Neural cell (in vitro differentiated cells): ENCODE measurements at regions not wholly inside any gene's neighbourhood (a gene's known extent, or its start where the extent isn't known, plus 50 kb on each side); places are given as distances from the start of the nearest gene placed in this dataset.

ENCODE experiments used
- H2AFZ ChIP-seq: fragments of 200-600, 300-800 bp; sonication (generic), shearing (Covaris generic); 2 replicates; pipeline ENCODE4 v1.6.0; 2014; ENCODE audit warnings: low read depth, mild to moderate bottlenecking, antibody characterized with exemption, low read length, moderate library complexity
- H3F3A ChIP-seq: fragments of 200-600 bp; shearing (Covaris generic); 2 replicates; pipeline ENCODE4 v1.6.1; 2016; ENCODE audit warnings: mild to moderate bottlenecking, moderate library complexity, mixed read lengths, antibody characterized with exemption, low read length; ENCODE audit not compliant: insufficient read depth, poor library complexity, severe bottlenecking
- H3K27ac ChIP-seq: fragments of 200-600, 300-800 bp; sonication (generic), shearing (Covaris generic); 2 replicates; pipeline ENCODE4 v1.5.1; 2014; ENCODE audit warnings: mild to moderate bottlenecking, low read length, moderate library complexity
- H3K27me3 ChIP-seq: fragments of 300-800, 200-600 bp; sonication (generic), shearing (Covaris generic); 2 replicates; pipeline ENCODE4 v1.6.0; 2014; ENCODE audit warnings: mild to moderate bottlenecking, low read depth, low read length, moderate library complexity; ENCODE audit not compliant: insufficient read depth
- H3K36me3 ChIP-seq: fragments of 300-800, 200-600 bp; sonication (generic), shearing (Covaris generic); 2 replicates; pipeline ENCODE4 v1.5.1; 2014; ENCODE audit warnings: mild to moderate bottlenecking, antibody characterized with exemption, low read length, moderate library complexity; ENCODE audit not compliant: insufficient read depth
- H3K4me2 ChIP-seq: fragments of 300-800, 200-600 bp; sonication (generic), shearing (Covaris generic); 2 replicates; pipeline ENCODE4 v1.6.0; 2014; ENCODE audit warnings: mild to moderate bottlenecking, low read length
- H3K4me3 ChIP-seq: fragments of 300-800, 200-600 bp; sonication (generic), shearing (Covaris generic); 2 replicates; pipeline ENCODE4 v1.5.1; 2014; ENCODE audit warnings: mild to moderate bottlenecking, low read length, moderate library complexity
- H3K79me2 ChIP-seq: fragments of 200-600 bp; shearing (Covaris generic); replicated peaks from 2 replicates; pipeline ENCODE4 v1.6.0; 2014; ENCODE audit warnings: mild to moderate bottlenecking, low read length, moderate library complexity; ENCODE audit not compliant: insufficient read depth
- H3K9ac ChIP-seq: fragments of 300-800, 200-600 bp; sonication (generic), shearing (Covaris generic); 2 replicates; pipeline ENCODE4 v1.6.1; 2016; ENCODE audit warnings: mild to moderate bottlenecking, low read length, mixed read lengths
- H3K9me2 ChIP-seq: fragments of 200-600 bp; shearing (Covaris generic); 2 replicates; pipeline ENCODE4 v1.6.1; 2016; ENCODE audit warnings: mild to moderate bottlenecking, low read length, mixed read lengths; ENCODE audit not compliant: insufficient read depth
- H3K9me3 ChIP-seq: fragments of 200-600, 300-800 bp; sonication (generic), shearing (Covaris generic); 2 replicates; pipeline ENCODE4 v1.6.1; 2016; ENCODE audit warnings: mild to moderate bottlenecking, mixed run types, low read length, moderate library complexity, mixed read lengths
- H4K20me1 ChIP-seq: fragments of 200-600 bp; shearing (Covaris generic); 2 replicates; pipeline ENCODE4 v1.6.1; 2016; ENCODE audit warnings: mild to moderate bottlenecking, mixed run types; ENCODE audit not compliant: insufficient read depth
- EP300 ChIP-seq: fragments of 450-650 bp; conservative IDR thresholded peaks from 2 replicates; pipeline ENCODE4 v1.6.1; 2014; ENCODE audit warnings: antibody characterized with exemption, mild to moderate bottlenecking, moderate library complexity; ENCODE audit not compliant: poor library complexity, severe bottlenecking
- EZH2 ChIP-seq: fragments of 200-600, 300-800 bp; shearing (Covaris generic), sonication (generic); IDR thresholded peaks from 2 replicates; pipeline ENCODE4 v1.6.1; 2014; ENCODE audit warnings: antibody characterized with exemption, low read length, borderline replicate concordance, mild to moderate bottlenecking; ENCODE audit not compliant: insufficient read depth, poor library complexity, severe bottlenecking
- MXI1 ChIP-seq: fragments of 450-650 bp; conservative IDR thresholded peaks from 2 replicates; pipeline ENCODE4 v1.6.1; 2014; ENCODE audit warnings: antibody characterized with exemption, mild to moderate bottlenecking; ENCODE audit not compliant: poor library complexity, severe bottlenecking
- POLR2AphosphoS5 ChIP-seq: IDR thresholded peaks from 2 replicates; pipeline ENCODE4 v1.6.1; 2012
- RAD21 ChIP-seq: fragments of 450-650 bp; conservative IDR thresholded peaks from 2 replicates; pipeline ENCODE4 v1.6.1; 2014; ENCODE audit warnings: antibody characterized with exemption, mild to moderate bottlenecking, moderate library complexity
- SMC3 ChIP-seq: fragments of 450-650 bp; conservative IDR thresholded peaks from 2 replicates; pipeline ENCODE4 v1.6.1; 2014; ENCODE audit warnings: antibody characterized with exemption, mild to moderate bottlenecking, moderate library complexity; ENCODE audit not compliant: poor library complexity
- TAF1 ChIP-seq: IDR thresholded peaks from 2 replicates; pipeline ENCODE4 v1.6.1; 2012; ENCODE audit warnings: low read depth
- TF ChIP-seq, protein P1 (sequence below): IDR thresholded peaks from 2 replicates; pipeline ENCODE4 v1.6.1; 2012; ENCODE audit warnings: borderline replicate concordance
- TF ChIP-seq, protein P2 (sequence below): fragments of 450-650 bp; IDR thresholded peaks from 2 replicates; pipeline ENCODE4 v1.5.1; 2014; ENCODE audit warnings: antibody characterized with exemption, mild to moderate bottlenecking, moderate library complexity; ENCODE audit not compliant: poor library complexity, severe bottlenecking

GRCh38 chr2:11930211-11930761 lies 183.9 kb downstream of the LPIN1 start:
- Histone ChIP-seq H3K9me2 (no peaks in the 10 kb centered on the region), H3K27me3 (no peaks in the 10 kb centered on the region), H3K79me2 (no peaks in the 10 kb centered on the region), H4K20me1 (no peaks in the 10 kb centered on the region), H3F3A (no peaks in the 10 kb centered on the region), H3K9me3 (no peaks in the 10 kb centered on the region), H3K9ac (no peak overlapping the region), H3K27ac (no peak overlapping the region), H2AFZ (no peak overlapping the region), H3K4me2 (no peak overlapping the region), H3K36me3 (no peaks in the 10 kb centered on the region), H3K4me3 (no peak overlapping the region)
- no peak for TF ChIP-seq POLR2AphosphoS5
- no peak for TF ChIP-seq EP300
- no peak for TF ChIP-seq TAF1
- TF ChIP-seq, protein P1, sequence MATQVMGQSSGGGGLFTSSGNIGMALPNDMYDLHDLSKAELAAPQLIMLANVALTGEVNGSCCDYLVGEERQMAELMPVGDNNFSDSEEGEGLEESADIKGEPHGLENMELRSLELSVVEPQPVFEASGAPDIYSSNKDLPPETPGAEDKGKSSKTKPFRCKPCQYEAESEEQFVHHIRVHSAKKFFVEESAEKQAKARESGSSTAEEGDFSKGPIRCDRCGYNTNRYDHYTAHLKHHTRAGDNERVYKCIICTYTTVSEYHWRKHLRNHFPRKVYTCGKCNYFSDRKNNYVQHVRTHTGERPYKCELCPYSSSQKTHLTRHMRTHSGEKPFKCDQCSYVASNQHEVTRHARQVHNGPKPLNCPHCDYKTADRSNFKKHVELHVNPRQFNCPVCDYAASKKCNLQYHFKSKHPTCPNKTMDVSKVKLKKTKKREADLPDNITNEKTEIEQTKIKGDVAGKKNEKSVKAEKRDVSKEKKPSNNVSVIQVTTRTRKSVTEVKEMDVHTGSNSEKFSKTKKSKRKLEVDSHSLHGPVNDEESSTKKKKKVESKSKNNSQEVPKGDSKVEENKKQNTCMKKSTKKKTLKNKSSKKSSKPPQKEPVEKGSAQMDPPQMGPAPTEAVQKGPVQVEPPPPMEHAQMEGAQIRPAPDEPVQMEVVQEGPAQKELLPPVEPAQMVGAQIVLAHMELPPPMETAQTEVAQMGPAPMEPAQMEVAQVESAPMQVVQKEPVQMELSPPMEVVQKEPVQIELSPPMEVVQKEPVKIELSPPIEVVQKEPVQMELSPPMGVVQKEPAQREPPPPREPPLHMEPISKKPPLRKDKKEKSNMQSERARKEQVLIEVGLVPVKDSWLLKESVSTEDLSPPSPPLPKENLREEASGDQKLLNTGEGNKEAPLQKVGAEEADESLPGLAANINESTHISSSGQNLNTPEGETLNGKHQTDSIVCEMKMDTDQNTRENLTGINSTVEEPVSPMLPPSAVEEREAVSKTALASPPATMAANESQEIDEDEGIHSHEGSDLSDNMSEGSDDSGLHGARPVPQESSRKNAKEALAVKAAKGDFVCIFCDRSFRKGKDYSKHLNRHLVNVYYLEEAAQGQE: no peak
- TF ChIP-seq SMC3: no peak
- TF ChIP-seq, protein P2, sequence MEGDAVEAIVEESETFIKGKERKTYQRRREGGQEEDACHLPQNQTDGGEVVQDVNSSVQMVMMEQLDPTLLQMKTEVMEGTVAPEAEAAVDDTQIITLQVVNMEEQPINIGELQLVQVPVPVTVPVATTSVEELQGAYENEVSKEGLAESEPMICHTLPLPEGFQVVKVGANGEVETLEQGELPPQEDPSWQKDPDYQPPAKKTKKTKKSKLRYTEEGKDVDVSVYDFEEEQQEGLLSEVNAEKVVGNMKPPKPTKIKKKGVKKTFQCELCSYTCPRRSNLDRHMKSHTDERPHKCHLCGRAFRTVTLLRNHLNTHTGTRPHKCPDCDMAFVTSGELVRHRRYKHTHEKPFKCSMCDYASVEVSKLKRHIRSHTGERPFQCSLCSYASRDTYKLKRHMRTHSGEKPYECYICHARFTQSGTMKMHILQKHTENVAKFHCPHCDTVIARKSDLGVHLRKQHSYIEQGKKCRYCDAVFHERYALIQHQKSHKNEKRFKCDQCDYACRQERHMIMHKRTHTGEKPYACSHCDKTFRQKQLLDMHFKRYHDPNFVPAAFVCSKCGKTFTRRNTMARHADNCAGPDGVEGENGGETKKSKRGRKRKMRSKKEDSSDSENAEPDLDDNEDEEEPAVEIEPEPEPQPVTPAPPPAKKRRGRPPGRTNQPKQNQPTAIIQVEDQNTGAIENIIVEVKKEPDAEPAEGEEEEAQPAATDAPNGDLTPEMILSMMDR: no peak
- no peak for TF ChIP-seq RAD21
- TF ChIP-seq MXI1: no peak
- TF ChIP-seq EZH2: no peak

GRCh38 chr2:11932048-11932512 lies 185.6 kb downstream of the LPIN1 start:
- no peaks in the 10 kb centered on the region for H3K79me2 ChIP-seq
- H3K9me2 ChIP-seq: no peaks in the 10 kb centered on the region
- H3K4me3 ChIP-seq: no peak overlapping the region
- H3K9ac ChIP-seq: no peak overlapping the region
- no peaks in the 10 kb centered on the region for H3F3A ChIP-seq
- no peaks in the 10 kb centered on the region for H3K9me3 ChIP-seq
- TF ChIP-seq EZH2 (no peak), EP300 (no peak), TAF1 (no peak), RAD21 (no peak), POLR2AphosphoS5 (no peak), SMC3 (no peak), MXI1 (no peak)
- TF ChIP-seq, protein P2: no peak
- TF ChIP-seq, protein P1: no peak
- H3K27ac ChIP-seq: no peak overlapping the region
- no peaks in the 10 kb centered on the region for H3K36me3 ChIP-seq
- H3K4me2 ChIP-seq: no peak overlapping the region
- H3K27me3 ChIP-seq: no peaks in the 10 kb centered on the region
- no peaks in the 10 kb centered on the region for H4K20me1 ChIP-seq
- no peak overlapping the region for H2AFZ ChIP-seq
